HL-60/S4 treated with phorbol 12-myristate 13-acetate at 8.2 ng/mL for 4 days and 3 days (cell line): ENCODE measurements at regions not wholly inside any gene's neighbourhood (a gene's known extent, or its start where the extent isn't known, plus 50 kb on each side); places are given as distances from the start of the nearest gene placed in this dataset.
"Not testable (repeated sequence)": the region's sequence is repeated elsewhere in the genome, so short reads cannot be mapped to it uniquely, and the experiment has no call there.

Experiments used
- in situ Hi-C: fragments of 300-500 bp; cut with MboI; formaldehyde crosslinking; loops from 2 replicates; pipeline ENCODE4 v1.15.0; 2022; ENCODE audit warnings: low sequenced_read_pairs

DNA sequence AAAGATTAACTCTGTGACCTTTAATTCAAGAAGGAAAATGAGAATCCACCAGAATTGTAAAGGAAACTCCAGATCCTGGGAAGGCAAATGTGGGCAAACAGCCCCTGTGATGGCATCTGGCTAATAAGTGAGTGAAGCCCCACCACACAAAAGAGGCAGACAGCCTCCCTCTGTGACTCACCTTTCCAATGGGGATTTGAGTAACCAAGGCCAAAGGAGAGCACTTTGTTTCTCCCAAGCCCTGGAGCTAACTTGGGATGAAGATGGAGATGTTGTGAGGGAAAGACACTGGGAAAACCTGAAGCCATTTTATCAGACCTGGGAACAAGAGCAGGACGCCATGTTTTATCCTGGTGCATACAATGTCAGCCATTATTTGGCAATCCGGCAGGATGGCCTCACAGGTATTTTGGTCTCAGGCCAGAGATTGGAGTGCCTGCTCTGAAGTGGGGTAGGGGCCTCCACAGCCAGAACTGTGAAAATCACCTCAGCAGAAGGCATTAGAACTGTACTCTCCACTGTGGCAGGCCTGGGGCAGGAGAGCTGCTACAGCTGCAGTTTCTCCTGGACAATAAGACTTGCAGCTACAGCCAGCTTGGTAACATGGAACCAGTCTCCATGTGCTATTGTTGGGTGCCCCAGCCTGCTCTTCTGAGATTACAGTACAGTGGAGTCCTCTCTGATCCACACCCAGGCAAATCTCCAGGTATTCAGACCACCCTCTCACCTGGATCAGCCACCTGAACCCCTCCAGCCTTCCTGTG, 96.6 kb upstream of the PCED1B start:
- in situ Hi-C loops = no loop called here

GRCh38 chr12:46983393-46983793, 96.0 kb upstream of the PCED1B start:
- in situ Hi-C loops = no loop called here

DNA sequence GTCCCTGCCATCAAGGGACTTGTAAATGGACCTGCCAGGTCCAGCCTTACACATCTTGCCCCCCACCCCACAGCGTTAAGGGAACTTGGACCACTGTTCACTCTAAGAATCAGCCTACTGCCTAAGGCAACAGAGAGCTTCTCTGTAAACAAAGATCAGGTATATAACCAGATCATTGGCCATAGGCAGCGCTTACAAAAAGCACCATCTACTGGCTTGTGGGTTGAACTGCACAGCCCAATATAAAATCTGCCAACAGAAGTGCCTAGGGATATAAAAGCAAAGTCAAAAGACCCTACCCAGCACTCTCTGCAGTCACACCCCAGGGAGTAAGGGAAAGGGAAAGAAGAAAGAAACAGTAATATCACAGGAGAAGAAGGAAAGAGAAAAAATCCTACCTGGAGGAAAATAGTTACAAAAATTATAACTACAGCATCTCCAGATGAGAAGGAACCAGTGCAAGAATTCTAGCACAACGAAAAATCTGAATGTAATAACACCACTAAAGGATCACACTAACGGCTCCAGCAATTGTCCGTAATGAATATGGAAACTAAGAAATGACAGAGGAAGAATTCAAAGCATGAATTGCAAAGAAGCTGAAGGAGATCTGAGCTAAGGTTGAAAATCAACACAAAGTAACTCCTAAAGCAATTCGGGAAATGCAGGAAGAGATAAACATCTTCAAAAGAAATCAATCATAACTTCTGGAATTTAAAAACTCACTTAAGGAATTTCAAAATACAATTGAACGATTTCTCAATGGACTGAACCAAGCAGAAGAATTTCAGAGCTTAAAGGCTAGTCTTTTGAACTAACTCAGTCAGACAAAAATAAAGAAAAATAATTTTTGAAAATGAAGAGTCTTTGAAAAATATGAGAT, 95.2 kb upstream of the PCED1B start:
- in situ Hi-C loops = no loop called here

DNA sequence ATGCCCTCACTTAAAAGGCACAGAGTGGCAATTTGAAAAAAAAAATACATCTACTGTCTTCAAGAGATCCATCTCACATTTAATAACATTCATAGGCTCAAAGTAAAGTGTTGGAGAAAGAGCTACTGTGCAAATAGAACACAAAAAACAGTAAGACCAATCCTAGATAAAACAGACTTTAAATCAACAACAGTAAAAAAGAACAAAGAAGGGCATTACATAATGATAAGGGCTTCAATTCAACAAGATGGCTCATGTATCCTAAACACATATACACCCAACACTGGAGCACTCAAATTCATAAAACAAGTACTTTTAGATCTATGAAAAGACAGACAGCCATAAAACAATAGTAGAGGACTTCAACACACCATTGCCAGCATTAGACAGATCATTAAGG, 93.6 kb upstream of the PCED1B start:
- in situ Hi-C loops = no loop called here

DNA sequence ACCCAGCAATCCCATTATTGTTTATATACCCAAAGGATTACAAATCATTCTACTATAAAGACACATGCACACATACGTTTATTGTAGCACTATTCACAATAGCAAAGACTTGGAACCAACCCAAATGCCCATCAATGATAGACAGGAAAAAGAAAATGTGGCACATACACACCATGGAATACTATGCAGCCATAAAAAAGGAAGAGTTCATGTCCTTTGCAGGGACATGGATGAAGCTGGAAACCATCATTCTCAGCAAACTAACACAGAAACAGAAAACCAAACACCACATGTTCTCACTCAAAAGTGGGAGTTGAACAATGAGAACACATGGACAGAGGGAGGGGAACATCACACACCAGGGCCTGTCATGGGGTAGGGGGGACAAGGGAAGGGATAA, 91.3 kb upstream of the PCED1B start:
- in situ Hi-C loops = not testable (repeated sequence)

DNA sequence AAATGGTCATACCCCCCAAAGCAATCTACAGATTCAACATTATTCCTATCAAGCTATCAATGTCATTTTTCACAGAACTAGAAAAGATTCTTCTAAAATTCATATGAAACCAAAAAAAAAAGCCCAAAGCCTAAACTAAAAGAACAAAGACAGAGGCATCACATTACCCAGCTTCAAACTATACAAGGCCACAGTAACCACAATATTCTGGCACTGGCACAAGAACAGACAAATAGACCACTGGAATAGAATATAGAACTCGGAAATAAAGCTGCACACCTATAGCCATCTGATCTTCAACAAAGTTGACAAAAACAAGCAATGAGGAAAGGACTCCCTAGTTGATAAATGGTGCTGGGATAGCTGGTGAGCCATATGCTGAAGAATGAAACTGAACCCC, 89.2 kb upstream of the PCED1B start:
- in situ Hi-C loops = no loop called here

GRCh38 chr12:46992051-46992450, 87.4 kb upstream of the PCED1B start:
- in situ Hi-C loops = not testable (repeated sequence)

GRCh38 chr12:46998811-46999368, 80.5 kb upstream of the PCED1B start:
- in situ Hi-C loops = no loop called here

GRCh38 chr12:47004634-47005033, 74.8 kb upstream of the PCED1B start:
- in situ Hi-C loops = loop anchor here (25.0 kb wide), 1 partner anchor 667 kb away; no protein-coding TSS in a partner anchor

DNA sequence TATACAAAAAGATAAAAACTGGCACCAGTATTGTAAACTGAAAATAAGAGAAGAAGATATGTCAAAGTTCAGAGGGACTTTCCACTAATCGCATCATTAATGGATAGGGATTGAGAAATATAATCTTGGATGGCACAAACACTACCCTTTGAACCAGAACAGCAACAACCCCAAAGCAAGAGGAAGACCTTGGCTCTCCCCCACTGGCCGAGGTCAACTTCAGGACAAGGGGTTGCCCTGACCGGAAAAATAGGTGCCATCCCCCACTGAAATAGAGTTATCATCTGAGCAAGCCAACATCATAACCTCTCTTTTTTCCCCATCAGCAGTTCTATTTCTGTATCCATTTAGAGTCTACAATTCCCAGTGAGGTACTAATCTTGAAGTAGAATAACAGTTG, 72.4 kb upstream of the PCED1B start:
- in situ Hi-C loops = loop anchor here (25.0 kb wide), 1 partner anchor 670 kb away; no protein-coding TSS in a partner anchor

GRCh38 chr12:47012552-47012951, 66.9 kb upstream of the PCED1B start:
- in situ Hi-C loops = loop anchor here (25.0 kb wide), 1 partner anchor 675 kb away; no protein-coding TSS in a partner anchor

DNA sequence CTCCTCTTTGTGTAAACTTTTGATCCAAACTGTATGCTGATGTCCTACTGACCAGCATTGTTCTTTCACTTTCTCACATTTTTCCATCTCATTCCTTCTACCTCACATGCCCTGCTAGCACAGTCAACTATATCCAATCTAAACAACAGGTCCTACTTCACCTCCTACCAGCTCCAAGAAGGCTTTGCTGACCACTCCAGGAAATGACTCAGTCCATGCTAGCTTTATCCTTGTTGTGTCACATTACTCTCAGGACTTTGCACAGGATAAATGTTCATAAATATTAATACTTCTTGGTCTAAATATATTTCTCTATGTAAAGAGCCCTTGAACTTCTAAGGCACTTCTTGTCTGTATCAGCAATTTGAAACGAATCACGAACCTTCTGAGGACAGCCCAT, 64.9 kb upstream of the PCED1B start:
- in situ Hi-C loops = loop anchor here (25.0 kb wide), 1 partner anchor 677 kb away; no protein-coding TSS in a partner anchor

DNA sequence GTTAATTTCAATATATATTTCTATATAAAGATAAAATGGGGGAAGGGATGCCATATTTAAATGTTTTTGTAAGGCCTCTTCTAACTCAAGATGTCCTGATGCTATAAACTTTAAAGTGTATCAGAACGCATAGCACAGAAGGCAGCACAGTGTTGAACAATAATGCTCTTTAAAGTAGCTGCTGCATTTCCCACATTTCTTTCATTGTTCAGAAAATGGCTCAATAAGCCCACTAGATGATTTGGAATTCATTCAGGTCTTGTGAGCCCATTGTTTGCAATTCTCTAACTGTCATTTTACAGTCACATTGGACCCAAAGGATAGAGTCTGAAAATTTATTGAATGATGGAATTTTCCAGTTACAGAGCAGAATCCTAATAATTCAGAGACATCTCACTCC, 64.0 kb upstream of the PCED1B start:
- in situ Hi-C loops = loop anchor here (25.0 kb wide), 1 partner anchor 678 kb away; no protein-coding TSS in a partner anchor

DNA sequence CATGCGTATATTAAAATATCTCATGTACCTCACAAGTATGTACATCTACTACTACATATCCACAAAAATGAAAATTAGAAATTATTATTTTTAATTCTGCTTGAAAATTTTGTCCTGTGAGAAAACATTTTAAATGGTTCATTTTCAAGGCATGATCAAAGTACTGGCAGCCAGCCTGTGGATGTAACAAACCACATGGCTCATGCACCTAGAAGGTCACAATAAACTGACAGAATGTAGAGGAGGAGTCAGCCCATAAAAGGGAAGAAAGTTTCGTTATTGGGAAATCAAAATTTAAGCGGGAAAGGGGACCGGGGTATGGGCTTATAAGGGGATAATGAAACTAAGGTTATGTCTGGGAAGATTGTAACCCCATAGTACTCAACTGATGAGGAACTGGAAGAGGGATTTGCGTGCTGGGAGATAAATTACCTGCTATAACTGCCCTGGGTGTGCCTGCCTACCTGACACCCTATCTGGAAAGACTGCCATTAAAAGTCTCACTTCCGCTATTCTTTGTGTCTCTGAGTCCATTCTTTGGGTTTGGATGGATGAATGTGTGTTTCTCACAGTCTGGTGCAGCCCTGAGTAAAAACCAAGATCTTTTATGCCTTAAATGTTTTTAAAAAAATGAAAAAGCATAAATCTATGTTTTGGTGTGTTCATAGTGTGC, 62.2 kb upstream of the PCED1B start:
- in situ Hi-C loops = loop anchor here (25.0 kb wide), 1 partner anchor 680 kb away; no protein-coding TSS in a partner anchor

DNA sequence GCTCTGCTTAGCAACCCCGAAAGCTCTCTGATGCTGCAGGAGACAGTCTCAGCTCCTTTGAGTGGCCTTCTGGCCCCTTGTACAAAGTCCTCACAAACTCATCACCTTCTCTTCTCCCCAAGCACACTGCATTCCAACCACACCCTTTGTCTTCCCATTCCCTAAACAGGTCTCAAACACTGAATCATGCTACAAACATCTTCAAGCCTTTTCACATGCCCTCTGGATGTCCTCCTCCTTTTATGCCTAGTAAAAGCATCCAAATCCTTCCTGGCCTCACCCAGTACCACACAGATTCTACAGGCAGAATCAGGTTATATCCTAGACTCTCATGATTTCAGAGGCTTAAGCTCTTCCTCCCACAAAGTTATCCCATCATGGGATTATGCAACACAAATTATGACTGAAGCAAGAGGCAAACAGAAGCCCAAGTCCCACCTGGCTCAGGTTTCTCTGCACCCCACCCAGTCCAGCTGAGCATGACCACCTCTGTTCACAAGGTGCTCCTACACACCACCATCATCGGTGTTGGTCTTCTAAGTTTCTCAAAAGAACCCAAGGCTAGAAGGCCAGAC, 61.4 kb upstream of the PCED1B start:
- in situ Hi-C loops = loop anchor here (25.0 kb wide), 1 partner anchor 681 kb away; no protein-coding TSS in a partner anchor

DNA sequence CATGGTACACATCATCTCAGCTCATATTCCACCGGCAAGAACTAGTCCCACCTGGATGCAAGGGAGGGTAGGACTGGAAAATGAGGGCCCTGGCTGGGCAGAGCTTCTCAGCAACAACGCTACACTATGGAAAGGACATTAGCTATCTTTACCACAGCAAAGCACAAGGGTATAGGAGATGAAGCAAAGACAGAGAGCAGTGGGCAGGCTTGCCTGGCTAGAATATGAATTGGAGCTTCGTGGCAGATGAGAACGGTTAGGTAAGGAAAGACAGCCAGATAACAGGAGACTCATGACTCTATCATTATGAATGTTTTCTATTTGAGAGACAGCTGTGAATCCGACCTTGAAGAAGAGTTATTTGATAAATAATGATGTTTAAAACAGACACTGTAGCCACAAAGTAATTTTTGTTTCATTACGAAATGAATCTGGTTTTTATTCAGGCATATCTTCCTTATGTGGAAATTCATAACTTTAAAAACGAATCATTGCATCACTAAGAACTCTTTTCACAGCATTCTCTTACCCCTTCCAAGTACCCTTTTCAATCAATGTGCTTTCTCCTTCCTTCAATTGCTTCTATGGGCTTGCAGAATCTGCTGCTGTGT, 59.1 kb upstream of the PCED1B start:
- in situ Hi-C loops = loop anchor here (25.0 kb wide), 1 partner anchor 683 kb away; no protein-coding TSS in a partner anchor

DNA sequence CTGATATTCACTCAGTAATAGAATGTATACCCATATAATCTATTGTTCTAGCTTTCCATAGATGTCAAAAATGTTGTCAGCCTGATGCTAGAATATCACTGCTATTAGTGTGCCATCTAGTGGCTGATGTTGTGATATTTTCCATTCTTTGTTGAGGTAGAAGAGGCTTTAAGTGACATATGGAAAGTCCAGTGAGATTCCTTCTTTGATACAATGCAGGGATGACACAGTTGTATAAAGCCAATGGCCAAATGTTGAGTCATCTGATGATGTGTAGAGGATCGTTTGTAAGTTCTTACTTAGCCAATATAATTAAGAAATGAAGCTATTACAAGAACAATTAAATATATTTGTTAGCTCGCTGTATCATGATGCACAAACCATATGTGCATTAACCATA, 58.1 kb upstream of the PCED1B start:
- in situ Hi-C loops = loop anchor here (25.0 kb wide), 1 partner anchor 684 kb away; no protein-coding TSS in a partner anchor

GRCh38 chr12:47022296-47022695, 57.1 kb upstream of the PCED1B start:
- in situ Hi-C loops = loop anchor here (25.0 kb wide), 1 partner anchor 685 kb away; no protein-coding TSS in a partner anchor

GRCh38 chr12:47023311-47023710, 56.1 kb upstream of the PCED1B start:
- in situ Hi-C loops = loop anchor here (25.0 kb wide), 1 partner anchor 686 kb away; no protein-coding TSS in a partner anchor

- in situ Hi-C loops = loop anchor here (25.0 kb wide), 1 partner anchor 687 kb away; no protein-coding TSS in a partner anchor
These were observed 55.5 kb upstream of the PCED1B start for GRCh38 chr12:47023953-47024352.
